ENCODE measurements at regions not wholly inside any gene's neighbourhood (a gene's known extent, or its start where the extent isn't known, plus 50 kb on each side); places are given as distances from the start of the nearest gene placed in this dataset.

GRCh38 chr6:154932515-154933027 is 62.5 kb upstream of the TIAM2 start:
- Histone ChIP-seq H4K8ac (ENCODE audit: extremely low read depth, insufficient read depth, low read length) (no peak overlapping the region), H3K4me2 (ENCODE audit: insufficient read depth in 1 of 2, low read depth in 2 of 2, low read length in 2 of 2) (0 out of 4 replicates have a peak overlapping the region, but pooled peaks of 1 of the 2 experiments have one; percentile 8), H3K79me2 (ENCODE audit: control insufficient read depth in 1 of 2, insufficient read depth in 2 of 2, low read length in 2 of 2) (no peaks in the 10 kb centered on the region), H3K23me2 (ENCODE audit: low read depth, low read length) (no peaks in the 10 kb centered on the region), H2AK5ac (ENCODE audit: low read depth, low read length) (no peak overlapping the region), H3K4me1 (replicated peaks in 1 of 4; ENCODE audit: control insufficient read depth in 3 of 4, insufficient read depth in 4 of 4, low read length in 3 of 4) (peaks cover 5 to 16% (median 5%) of the 10 kb centered on the region in 4 experiments; a peak in 6 of 7 replicates), H3K18ac (ENCODE audit: extremely low read depth, low read length) (no peak overlapping the region), H3K36me3 (ENCODE audit: control insufficient read depth in 2 of 4, insufficient read depth in 4 of 4, low read length in 3 of 4) (no peaks in the 10 kb centered on the region), H4K5ac (ENCODE audit: insufficient read length, low read depth, low read length) (no peak overlapping the region), H3K4ac (replicated peaks; ENCODE audit: insufficient read length, low read depth, low read length) (no peak overlapping the region), H3K23ac (ENCODE audit: insufficient read length) (no peak overlapping the region), H2BK120ac (replicated peaks; ENCODE audit: low read depth, low read length) (no peak overlapping the region), H2BK5ac (ENCODE audit: low read depth, low read length) (no peak overlapping the region), H2AFZ (ENCODE audit: low read length) (no peak overlapping the region), H3K27me3 (replicated peaks in 1 of 4; ENCODE audit: control insufficient read depth in 3 of 4, extremely low read depth in 1 of 4, insufficient read depth in 3 of 4, low read length in 3 of 4) (no peaks in the 10 kb centered on the region), H4K91ac (replicated peaks; ENCODE audit: insufficient read length, low read length) (no peak overlapping the region), H4K20me1 (replicated peaks in 1 of 2; ENCODE audit: control insufficient read depth in 1 of 2, insufficient read depth in 2 of 2, low read length in 2 of 2) (no peaks in the 10 kb centered on the region), H3K27ac (ENCODE audit: low read depth, low read length) (no peak overlapping the region; the same call in 1 of the 2 replicates), H2BK12ac (ENCODE audit: low read depth, low read length) (peak overlapping the region; percentile 35; the same call in 1 of the 2 replicates), H3K4me3 (ENCODE audit: extremely low read depth in 1 of 4, insufficient read depth in 2 of 4, low read depth in 3 of 4, low read length in 4 of 4) (no peak overlapping the region), H3K9ac (replicated peaks in 1 of 4; ENCODE audit: extremely low read depth in 1 of 4, low read depth in 3 of 4, low read length in 3 of 4) (no peak overlapping the region), H2BK15ac (ENCODE audit: low read length) (peak overlapping the region; percentile 14; the same call in 1 of the 2 replicates), H3K79me1 (ENCODE audit: low read depth, low read length) (no peaks in the 10 kb centered on the region), H2BK20ac (ENCODE audit: low read length) (no peak overlapping the region), H3K14ac (ENCODE audit: insufficient read length) (no peak overlapping the region), H3K56ac (replicated peaks; ENCODE audit: insufficient read length, low read depth, low read length) (no peak overlapping the region), H3K9me3 (ENCODE audit: insufficient read depth in 2 of 2, low read depth in 1 of 2, low read length in 1 of 2) (no peaks in the 10 kb centered on the region)
- CTCF ChIA-PET (ENCODE audit: partially characterized antibody): interaction anchor here (1.1 to 10.4 kb wide), 6 partner anchors 12 to 316 kb away, joined by 3 to 98 read pairs (median 4); partner anchors contain the start of gene TIAM2
- TF ChIP-seq ATF2 (IDR thresholded peaks at IDR 0.05; ENCODE audit: low read length): no peak
- TF ChIP-seq JUN (IDR thresholded peaks at IDR 0.05; ENCODE audit: low read depth, low read length): peak; percentile 38; the same call in 1 of the 2 replicates
- TF ChIP-seq CTBP2 (IDR thresholded peaks at IDR 0.05; ENCODE audit: borderline replicate concordance, insufficient read depth, insufficient read length, low read length): no peak
- no peak for TF ChIP-seq CBX8 (IDR thresholded peaks at IDR 0.05; ENCODE audit: borderline replicate concordance, low read depth, low read length)
- TF ChIP-seq HDAC6 (IDR thresholded peaks at IDR 0.05; ENCODE audit: low read depth, low read length): no peak
- no peak for TF ChIP-seq SP1 (IDR thresholded peaks at IDR 0.05; ENCODE audit: low read depth, low read length)
- peak; percentile 89 for TF ChIP-seq JUND (IDR thresholded peaks at IDR 0.05; ENCODE audit: low read length)
- TF ChIP-seq KDM1A (IDR thresholded peaks at IDR 0.05; ENCODE audit: borderline replicate concordance, low read length): no peak
- no peak for TF ChIP-seq POLR2AphosphoS5 (IDR thresholded peaks at IDR 0.05; ENCODE audit: low read depth, low read length)
- no peak for TF ChIP-seq BACH1 (IDR thresholded peaks at IDR 0.05; ENCODE audit: low read length)
- WGBS, 2 experiments (ENCODE audit: extremely low coverage in 1 of 2, insufficient coverage in 1 of 2, insufficient read length in 1 of 2, insufficient replicate concordance in 2 of 2, low coverage in 1 of 2, low lambda C conversion rate in 2 of 2, missing lambda C conversion rate in 1 of 2): 77% methylated on average over 6 of the region's 6 CpGs; no CpG with 5 or more reads in 1 of the 2 experiments
- POLR2A ChIA-PET (ENCODE audit: partially characterized antibody): interaction anchor here (1.0 to 1.4 kb wide), 2 partner anchors 11 to 60 kb away, joined by 3 read pairs; no protein-coding TSS in a partner anchor
- FAIRE-seq (peak; percentile 52), DNase-seq (ENCODE audit: low read depth in 1 of 2, low spot score in 2 of 2) (no peak)

All from H1 (cell line).